Fibroblast of gingiva (primary cell): ENCODE measurements at regions not wholly inside any gene's neighbourhood (a gene's known extent, or its start where the extent isn't known, plus 50 kb on each side); places are given as distances from the start of the nearest gene placed in this dataset.

Source experiments
- DNase-seq: peaks from one replicate; pipeline ENCODE4 v3.0.0-alpha.2; 2011; ENCODE audit warnings: low read depth

GRCh38 chr6:56767892-56768531 is 125.3 kb upstream of the DST start:
- no peak for DNase-seq

- DNase-seq, result no peak
These were observed 124.7 kb upstream of the DST start for GRCh38 chr6:56767435-56767834.

DNA sequence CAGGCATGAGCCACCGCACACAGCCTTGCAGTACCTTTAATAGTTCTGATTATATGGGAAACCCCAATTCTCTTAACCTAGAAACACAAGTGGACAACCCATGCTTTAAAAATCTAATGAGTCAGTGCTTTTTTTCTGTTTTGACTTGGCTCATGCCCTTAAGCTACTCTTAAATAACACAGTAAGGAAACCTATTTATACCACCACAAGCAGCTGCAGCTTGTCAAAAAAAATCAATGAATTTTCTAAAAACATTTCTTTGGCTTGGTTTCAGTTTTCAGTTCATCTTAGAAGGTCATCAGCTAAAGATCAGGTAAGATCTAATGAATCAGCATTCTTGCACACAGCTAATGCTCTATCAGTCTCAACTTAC is 124.1 kb upstream of the DST start:
- DNase-seq, result peak; percentile 53

GRCh38 chr6:56766139-56766805 is 123.6 kb upstream of the DST start:
- no peak for DNase-seq

DNA sequence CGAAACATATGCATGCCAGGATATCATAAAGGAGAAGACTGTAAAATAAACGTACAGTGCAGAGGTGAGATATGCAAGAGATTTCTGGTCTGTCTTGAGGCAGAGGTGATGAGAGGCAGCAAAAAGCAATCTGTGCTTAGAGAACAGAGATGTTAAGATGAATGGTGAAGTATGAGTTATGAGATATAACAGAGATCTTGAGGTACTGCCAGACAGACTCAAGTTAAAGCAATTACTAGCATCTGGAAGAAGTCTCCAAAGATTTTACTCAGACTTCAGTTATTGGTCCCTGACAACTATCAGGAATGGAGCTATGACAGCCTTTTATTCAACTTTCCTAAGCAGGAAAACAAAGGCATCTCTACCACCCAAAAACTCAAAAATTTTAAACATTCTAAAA is 122.8 kb upstream of the DST start:
- no peak for DNase-seq

DNA sequence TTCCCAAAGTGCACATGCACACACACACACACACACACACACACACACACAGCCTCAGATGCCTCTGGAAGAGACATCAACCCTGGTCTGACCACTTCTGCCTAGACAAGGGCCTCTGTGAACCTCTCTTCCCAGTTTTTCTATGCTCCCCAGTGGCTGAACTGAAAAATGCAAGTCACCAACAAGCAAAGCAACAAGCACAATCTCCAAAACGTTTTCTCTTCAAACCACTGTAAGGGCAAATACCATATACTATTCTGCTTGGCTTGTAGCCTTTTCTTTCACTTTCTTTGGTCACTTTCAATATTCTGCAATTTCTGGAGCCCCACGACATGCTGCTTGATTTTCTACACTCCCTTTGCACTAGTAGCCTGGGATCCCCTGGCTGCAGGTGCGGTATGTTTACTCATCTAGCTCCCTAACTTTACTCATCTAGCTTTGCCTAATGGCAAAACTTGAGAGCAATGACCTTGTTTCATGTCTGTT is 121.4 kb upstream of the DST start:
- DNase-seq, result peak; percentile 40

- DNase-seq, result no peak
These were observed 119.0 kb upstream of the DST start for GRCh38 chr6:56761651-56762050.

DNA sequence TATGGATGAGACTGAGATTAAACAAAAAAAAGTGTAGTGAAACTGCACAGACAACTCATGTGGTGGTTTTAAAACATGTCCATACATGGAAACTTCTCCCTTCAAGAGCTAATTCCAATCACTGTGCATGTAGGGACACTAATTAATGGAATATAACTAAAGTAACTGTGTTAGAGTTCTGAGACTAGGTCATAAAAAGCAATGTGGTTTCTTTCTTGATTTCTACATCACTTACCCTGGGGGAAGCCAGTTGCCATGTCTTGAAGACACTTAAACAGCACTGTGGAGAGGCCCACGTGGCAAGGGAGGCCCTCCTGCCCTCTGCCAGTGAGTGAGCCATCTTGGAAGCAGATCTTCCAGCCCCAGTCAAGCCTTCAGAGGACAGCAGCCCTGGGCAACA is 118.2 kb upstream of the DST start:
- no peak for DNase-seq

GRCh38 chr6:56759521-56759920 is 116.8 kb upstream of the DST start:
- no peak for DNase-seq

GRCh38 chr6:56758553-56758952 is 115.9 kb upstream of the DST start:
- no peak for DNase-seq

- no peak for DNase-seq
These were observed 115.4 kb upstream of the DST start for GRCh38 chr6:56758120-56758519.

DNA sequence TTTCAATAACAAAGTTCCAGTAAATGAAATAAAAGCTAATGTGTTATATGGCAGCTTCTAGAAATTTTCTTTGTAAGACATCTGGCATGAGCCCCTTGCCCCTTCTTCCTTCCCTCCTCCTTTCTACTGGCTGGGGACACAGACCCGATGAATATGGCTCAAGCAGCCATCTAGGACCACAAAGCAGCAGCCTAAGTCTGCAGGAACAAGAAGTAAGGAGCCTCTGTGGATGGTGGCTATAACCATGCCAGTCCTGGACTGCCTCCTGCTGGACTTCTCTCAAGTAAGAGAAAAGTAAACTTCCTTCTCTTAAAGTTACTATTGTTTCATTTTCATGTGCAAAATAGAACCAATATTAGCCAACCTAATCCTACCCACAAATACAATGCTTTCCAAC is 114.9 kb upstream of the DST start:
- peak; percentile 50 for DNase-seq

DNA sequence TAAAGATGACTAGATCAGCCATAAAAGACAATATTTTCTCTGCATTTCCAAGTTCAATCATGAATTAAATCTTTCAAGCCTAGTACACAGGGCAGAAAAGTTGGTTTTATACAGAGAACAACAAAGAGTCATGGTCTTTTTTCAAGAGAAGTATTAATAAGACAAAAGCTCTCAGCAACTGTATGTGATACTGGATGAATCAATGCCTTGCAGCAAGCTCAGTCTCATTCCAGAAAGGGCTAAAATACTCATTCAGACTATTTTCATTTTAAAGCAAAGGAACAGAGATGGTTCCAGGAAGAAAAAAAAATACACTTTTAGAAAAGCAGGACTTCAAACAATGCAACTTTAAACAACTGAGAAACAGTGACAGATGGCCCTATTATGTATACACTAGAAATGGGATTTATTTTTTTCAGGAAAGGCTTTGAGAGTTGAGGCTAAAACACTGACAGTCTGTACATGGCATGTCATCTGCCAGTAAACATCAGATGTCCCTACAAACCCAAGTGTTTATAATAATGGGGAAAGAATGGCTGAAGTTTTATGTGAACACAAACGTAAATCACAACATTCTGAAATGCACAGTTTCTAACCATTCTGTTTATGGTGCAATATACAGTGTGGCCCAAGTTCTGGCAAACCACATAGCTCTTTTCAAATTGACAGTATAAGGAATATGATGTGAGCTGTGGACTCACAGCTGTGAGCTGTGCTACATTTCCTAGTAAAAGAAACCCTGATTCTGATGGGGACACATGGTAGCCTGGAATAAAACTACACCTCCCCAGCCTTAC is 114.3 kb upstream of the DST start:
- no peak for DNase-seq

GRCh38 chr6:56756219-56756789 is 113.6 kb upstream of the DST start:
- DNase-seq, result no peak

DNA sequence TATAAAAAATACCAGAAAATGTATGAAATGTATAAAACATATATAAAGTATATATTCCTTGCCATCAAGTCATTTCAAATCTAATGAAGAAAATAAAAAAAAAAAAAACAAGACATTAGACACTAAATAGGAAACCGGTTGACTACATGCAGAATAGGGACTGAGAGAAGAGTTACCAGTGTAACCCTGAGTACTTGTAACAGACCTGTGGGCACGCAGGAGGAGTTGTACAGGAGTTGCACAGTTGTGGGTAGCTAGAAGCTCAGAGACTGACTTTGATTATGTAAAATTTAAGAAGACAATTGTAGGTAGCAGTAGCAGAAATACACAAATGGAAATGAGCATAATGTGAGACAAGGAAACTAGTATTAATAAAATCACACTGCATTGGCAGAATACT is 112.4 kb upstream of the DST start:
- no peak for DNase-seq

GRCh38 chr6:56753811-56754210 is 111.1 kb upstream of the DST start:
- no peak for DNase-seq

- DNase-seq, result no peak
These were observed 109.8 kb upstream of the DST start for GRCh38 chr6:56752534-56752933.

- no peak for DNase-seq
These were observed 109.3 kb upstream of the DST start for GRCh38 chr6:56752009-56752408.

GRCh38 chr6:56751604-56752003 is 108.9 kb upstream of the DST start:
- DNase-seq, result no peak

DNA sequence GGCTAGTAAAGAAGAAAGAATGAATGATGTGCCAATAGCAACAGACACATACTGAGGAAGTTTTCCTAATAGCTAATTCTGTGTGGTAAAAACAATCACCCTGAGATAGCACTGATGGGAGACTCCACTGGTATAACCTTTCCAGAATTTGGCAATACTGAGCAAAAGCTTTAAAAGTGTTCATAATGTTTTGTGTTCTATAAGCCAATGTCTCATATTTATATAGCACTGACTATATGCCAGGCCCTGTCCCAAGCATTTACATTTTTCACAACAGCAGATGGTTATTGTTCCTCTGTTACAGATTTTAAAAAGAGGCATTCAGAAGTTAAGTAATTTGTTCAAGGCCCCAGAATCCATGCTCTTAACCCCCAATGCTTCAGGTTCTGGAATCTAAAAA is 108.0 kb upstream of the DST start:
- peak; percentile 69 for DNase-seq

GRCh38 chr6:56749632-56750151 is 107.0 kb upstream of the DST start:
- no peak for DNase-seq

- no peak for DNase-seq
These were observed 104.2 kb upstream of the DST start for GRCh38 chr6:56746767-56747504.
